Astrocyte of the hippocampus (primary cell): ENCODE measurements at regions not wholly inside any gene's neighbourhood (a gene's known extent, or its start where the extent isn't known, plus 50 kb on each side); places are given as distances from the start of the nearest gene placed in this dataset.
"Not testable (repeated sequence)": the region's sequence is repeated elsewhere in the genome, so short reads cannot be mapped to it uniquely, and the experiment has no call there.

Experiments
- DNase-seq: peaks from one replicate; pipeline ENCODE4 v3.0.0; 2011; ENCODE audit warnings: low read depth, low spot score

DNA sequence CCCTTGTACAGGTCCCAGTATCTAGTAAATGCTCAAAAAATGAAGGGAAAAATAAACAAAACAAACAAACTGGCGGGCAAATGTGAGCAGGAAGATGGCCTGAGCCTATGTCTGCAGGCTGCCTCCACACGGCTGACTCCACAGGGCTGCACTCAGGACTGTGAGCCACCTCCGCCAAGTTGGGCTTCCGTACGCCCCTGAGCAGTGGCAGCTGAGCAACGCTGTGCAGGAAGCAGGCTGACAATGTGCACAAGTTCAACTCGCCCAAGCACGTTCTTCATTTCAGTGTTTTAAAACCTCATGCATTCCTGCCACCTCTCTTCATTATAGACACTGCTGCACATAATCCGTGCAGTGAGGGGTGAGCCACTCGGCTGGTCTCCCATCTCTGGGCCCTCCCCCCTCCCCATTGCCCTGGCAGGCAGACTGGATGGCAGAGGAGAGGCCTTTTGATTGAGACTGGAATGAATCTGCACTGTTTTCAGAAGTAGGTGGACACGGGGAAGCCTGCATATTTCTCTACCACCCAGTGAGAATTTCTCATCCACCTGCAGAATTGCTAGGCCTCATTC, 915.3 kb downstream of the UQCRFS1 start:
- DNase-seq, result peak; percentile 62

DNA sequence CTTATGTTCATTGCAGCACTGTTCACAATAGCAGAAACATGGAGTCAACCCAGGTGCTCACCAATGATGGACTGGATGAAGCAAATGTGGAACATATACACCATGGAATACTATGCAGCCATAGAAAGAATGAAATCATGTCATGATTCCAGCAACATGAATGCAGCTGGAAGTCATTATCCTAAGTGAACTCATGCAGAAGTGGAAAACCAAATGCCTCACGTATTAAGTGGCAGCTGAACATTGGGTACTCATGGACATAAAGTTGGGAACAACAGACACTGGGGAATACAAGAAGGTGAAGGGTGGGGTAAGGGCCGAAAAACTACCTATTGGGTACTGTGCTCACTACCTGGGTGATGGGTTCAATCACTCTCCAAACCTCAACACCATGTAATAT, 915.9 kb downstream of the UQCRFS1 start:
- DNase-seq, result no peak

DNA sequence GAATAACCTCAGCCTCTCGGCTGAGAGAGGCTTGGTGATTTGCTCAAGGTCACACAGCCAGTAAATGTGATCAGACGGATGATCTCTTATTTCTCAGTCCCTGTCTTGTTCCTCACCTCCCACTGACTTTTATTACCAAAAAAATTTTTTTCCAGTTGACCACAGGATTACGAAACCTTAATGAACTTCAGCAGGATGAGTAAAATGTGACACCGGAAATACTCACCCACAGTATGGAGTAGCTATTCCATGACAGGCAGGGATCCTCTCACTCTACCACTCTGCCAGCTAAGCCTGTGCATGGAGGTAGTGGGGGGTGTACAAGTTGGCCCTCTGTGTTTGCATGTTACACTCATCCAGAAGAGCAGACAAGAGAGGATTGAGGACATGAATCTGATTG, 916.4 kb downstream of the UQCRFS1 start:
- no peak for DNase-seq

DNA sequence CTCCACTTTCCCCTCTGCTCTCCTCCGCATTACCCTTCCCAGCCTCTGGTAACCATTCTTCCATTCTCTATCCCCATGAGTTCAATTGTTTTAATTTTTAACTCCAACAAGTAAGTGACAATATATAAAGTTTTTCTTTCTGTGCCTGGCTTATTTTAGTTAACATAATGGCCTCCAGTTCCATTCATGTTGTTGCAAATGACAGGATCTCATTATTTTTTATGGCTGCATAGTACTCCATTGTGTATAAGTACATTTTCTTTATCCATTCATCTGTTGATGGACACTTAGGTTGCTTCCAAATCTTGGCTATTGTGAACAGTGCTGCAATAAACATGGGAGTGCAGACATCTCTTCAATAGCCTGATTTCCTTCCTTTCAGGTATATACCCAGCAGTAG, 918.0 kb downstream of the UQCRFS1 start:
- DNase-seq, result not testable (repeated sequence)

DNA sequence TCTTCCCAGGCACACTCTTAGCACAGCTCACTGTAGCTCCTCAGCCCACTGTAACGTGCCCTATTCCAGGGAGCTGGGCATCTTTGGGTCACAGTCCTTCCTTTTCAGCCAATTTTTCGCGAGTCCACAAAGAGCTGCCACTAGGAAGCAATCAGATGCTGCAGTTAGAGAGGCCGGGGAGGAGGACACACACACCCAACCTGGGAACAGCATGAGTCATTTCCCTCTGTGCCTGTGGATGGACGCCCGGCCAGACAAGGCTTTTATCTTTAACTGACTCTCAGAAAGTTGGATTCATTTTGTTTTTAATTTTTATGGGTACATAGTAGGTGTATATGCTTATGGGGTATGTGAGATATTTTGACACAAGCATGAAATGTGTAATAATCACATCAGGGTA, 918.6 kb downstream of the UQCRFS1 start:
- DNase-seq, result peak; percentile 63

DNA sequence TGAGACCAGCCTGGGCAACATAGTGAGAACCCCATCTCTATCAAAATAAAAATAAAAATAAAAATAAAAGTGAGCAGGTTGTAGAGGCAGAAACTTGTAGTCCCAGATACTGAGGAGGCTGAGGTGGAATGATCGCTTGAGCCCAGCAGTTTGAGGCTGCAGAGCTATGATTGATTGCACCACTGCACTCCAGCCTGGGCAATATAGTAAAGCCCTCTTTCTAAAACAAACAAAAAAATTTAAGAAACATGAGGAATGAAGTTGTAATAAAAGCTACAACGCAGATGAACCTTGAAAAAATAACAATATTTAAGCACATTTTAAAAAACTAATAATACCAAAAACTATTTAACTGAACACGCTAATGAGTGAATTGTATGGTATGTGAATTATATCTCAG, 919.3 kb downstream of the UQCRFS1 start:
- DNase-seq, result no peak

DNA sequence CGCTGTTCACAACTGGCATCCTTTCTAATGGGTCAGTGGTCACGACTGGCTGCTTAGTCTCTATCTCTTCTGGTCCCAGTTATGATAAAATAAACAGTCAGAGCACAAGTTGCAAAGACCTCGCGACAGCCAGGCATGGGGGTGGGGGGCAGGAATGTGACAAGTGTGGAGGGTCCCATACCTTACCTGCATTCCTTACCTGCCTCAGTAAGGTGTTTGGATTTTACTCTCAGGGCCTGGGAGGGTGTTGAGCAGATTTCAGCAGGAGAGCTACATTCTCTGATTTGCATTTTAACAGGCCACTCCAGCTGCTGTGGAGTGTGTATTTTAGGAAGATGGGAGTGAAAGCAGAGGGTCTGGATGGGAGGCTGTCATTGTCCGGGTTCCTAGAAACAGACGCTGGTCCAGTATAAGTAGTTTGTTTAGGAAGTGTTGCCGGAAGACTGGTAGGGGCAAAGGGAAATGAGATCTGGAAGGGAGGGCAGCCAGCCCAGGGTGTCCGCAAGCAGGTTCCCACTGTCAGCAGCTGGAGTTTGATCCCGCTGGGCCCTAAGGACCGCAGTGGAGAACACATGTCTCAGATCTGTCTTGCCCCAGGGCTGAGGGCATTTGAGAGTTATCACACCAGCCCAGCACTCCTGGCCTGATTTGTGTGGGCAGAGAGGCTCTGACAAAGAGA, 920.0 kb downstream of the UQCRFS1 start:
- no peak for DNase-seq

DNA sequence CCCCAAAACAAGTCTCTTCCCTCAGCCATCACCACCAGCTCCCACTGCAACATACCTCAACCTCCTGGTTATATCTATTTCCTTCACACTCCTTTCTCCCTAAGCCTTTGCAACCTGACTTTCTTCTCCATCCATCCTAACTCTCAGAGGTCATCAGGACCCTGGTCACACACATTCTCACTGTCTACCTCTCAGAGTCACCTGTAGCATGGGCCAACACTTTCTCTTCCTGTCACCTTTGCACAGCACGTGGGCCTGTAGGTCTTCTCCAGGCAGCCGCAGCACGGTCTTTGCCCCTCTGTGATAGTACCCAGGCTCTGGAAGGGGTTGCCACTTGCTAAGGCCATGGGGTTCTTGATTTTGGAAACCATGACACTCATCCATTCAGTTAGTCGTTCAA, 921.1 kb downstream of the UQCRFS1 start:
- DNase-seq, result no peak

DNA sequence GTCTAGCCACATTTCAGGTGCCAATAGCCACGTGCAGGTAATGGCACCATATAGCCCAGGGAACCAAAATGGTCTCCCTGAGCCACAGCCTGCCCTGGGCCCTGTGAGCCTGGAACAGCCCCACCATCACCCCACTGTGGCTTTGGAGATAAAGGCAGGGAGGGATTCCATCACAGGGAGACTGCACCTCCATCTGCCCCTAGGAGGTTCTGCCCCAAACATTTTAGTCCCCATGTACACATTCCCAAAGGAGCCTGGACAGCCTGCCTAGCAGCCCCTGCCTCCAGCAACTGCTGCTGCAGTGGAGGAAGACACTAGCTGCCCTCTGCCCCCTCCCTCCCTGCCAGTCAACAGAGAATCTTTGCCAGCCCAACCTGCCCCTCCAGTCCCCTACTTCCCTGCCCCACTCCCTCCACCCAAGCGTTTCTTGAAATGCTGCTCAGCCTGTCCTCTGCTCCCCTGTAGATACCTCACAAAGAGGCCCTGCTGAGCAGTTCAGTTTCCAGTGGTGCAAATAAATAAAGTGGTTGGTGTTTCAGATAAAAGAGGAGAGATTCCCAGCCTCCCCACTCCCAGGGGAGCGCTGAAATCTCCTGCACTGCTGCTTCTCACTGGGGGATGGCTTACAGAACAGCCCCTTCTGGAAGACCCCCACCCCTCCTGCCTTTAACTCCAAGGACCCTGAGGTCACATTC, 921.8 kb downstream of the UQCRFS1 start:
- no peak for DNase-seq

DNA sequence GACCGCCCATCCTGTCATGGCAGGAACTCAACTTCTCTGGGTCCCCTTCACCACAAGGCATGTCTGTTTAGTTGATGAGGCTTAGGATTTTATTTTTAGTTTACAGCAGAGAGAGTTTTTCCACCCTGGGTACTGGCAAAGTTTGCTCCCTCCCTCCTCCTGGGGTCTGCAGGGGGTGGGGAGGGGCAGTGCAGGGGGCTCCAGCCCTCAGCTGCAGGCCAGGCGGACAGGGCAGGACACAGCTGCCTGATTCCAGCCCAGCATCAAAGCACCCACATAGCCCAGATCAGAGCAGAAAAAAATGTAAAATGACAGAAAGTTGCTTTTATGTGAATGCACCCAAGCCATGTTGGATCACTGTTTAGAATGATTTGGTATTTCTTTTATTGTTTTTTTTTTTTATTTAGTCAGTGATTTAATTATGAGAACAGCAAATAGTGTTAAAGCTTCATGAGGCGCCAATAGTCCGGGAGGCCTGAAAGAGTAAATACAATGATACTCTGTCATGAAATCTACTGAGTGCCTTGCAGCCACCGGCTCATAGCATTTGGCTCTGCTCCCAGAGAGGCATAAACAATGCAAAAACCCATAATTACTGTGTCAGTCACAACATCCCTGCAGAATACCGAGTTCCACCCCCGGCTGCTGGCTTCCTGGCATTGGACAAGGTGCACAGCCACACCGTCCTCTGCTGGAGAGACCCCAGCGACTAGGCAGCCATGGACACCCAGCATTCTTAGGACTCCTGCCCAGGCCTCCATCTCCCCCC, 923.5 kb downstream of the UQCRFS1 start:
- DNase-seq, result peak; percentile 90

DNA sequence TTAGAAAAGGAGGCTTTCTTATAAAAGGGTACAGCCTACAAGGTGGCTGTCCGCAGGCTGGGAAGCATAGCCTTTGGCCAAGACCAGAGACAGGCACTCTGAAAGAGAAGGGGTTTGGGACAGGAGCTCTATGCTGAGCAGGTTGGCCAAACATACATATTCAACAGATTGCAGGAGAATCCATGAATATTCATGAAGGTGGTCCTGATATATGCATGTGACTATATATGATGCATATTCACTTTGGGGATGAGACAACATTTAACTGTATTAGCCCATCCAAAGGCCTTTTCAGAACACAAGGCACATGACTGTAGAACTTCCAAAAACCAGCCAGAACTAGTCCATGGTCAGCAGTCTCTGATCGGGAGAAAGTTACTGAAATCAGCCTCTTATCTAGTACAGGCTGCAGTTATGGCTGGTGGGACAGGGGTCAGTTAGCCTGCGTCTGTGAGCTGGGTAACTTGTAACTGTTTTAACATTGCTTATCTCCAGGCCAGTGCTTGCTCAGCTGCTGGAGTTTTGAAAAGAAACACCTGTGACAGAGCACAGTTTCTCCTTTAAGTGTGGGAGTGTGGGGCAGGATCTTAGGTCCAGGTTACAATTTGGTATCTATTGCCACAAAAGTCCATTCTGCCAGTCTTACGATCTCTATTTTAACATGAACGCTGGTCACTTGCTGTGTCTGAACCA, 924.2 kb downstream of the UQCRFS1 start:
- DNase-seq, result no peak

DNA sequence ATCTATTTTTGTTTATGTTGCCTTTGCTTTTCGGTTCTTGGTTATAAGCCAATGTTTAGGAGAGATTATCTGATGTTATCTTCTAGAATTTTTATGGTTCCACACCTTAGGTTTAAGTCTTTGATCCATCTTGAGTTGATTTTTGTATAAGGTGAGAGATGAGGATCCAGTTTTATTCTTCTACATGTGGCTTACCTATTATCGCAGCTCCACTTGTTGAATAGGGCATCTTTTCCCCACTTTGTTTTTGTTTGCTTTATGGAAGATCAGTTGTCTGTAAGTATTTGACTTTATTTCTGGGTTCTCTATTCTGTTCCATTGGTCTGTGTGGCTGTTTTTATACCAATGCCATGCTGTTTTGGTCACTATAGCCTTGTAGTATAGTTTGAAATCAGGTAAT, 927.0 kb downstream of the UQCRFS1 start:
- DNase-seq, result no peak

DNA sequence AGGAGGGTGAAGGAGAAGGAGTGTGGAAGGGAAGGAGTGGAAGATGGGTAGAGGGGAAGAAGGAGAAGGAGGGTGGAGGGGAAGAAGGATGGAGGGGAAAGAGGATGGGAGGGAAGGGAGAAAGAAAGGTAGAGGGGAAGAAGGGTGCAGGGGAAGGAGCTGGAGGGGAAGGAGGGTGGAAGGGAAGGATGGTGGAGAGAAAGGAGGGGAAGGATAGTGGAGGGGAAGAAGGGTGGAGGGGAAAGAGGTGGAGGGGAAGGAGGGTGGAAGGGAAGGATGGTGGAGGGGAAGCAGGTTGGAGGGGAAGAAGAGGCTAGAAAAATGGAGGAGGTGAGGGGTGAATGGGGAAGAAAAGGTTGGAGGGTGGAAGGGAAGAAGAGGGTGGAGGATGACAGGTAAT, 927.9 kb downstream of the UQCRFS1 start:
- DNase-seq, result no peak

DNA sequence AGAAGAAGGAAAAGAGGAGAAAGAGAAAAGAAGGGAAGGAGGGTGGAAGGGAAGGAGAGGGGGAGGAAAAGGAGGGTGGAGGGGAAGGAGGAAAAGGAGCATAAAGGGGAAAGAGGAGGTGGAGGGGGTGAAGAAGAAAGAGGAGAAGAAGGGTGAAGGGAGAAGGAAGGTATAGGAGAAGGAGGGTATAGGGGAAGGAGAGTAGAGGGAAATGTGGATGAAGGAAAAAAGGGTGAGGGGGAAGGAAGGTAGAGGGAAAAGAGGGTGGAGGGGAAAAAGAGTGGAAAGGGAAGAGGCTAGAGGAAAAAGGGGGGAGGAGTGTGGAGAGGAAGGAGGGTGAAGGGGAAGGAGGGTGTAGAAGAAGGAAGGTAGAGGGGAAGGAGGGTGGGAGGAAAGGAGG, 928.6 kb downstream of the UQCRFS1 start:
- no peak for DNase-seq

DNA sequence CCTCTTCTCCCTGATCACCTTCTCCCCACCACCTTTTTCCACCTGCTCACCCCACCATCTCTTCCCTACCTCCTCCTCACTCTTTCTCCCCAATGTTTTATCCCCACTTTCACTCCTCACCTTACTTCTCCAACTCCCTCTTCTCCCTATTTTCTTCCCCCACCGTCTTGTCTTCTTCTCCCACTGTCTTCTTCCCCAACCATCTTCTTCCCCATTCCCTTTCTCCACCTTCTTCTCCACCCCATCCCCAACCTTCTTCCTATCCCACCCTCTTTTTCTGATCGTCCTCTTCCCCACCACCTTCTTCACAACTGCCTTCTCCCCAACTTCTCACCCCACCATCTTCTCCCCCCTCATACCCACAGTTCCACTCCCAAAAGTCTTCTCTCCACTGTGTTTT, 929.4 kb downstream of the UQCRFS1 start:
- no peak for DNase-seq

DNA sequence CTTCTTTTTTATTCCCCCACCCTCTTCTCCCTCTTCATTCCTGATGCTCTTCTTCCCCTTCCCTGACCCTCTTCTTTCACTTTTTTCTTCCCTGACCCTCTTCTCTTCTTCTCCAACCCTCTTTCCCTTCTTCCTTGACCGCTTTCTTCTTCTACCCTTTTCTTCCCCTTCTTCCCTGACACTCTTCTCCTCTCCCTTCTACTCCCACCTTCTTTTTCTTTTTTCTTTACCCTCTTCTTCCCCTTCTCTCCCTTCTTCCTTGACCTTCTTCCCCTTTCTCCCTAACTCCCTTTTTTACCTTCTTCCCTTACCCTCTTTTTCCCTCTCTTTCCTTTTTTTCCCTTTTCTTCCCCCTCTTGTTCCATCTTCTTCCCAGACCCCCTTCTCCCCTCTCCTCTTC, 931.3 kb downstream of the UQCRFS1 start:
- no peak for DNase-seq

DNA sequence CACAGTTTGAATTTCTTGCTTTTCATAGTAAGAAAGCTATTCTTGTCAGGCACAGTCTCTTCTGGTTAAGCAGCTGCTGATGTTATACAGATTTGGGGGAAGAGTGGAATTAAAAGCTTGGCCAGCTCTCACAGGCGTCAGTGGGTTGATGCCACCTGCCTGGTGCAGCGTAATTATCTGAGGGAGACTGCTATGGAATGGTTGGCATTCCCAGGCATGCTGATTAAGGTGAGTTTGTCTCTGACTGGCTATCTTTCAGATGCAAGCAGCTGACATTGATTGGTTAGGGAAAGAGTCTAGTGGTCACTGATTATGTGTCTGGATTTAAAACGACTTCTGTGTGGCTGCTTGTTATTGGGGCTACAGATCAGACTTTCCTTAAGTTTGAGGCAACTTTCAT, 948.4 kb downstream of the UQCRFS1 start:
- DNase-seq, result no peak

DNA sequence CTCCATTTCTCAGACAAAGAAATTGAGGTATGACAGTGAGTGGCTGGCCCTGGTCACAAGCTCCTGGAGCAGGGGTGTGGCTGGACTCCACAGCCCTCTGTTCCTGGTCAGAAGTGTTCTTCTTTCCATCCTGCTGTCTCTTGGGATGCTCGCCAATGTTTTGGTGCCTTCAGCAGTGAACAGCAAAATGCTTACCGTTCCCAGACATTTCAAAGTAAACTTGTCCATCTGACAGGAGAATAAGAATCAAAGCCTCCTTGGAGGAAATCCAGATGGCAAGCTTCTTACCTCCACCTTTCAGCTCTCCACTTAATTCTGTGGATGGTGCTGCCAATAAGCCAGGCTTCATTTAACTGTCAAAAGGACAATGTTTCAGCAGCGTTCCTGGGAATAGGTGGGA, 954.1 kb downstream of the UQCRFS1 start:
- no peak for DNase-seq

DNA sequence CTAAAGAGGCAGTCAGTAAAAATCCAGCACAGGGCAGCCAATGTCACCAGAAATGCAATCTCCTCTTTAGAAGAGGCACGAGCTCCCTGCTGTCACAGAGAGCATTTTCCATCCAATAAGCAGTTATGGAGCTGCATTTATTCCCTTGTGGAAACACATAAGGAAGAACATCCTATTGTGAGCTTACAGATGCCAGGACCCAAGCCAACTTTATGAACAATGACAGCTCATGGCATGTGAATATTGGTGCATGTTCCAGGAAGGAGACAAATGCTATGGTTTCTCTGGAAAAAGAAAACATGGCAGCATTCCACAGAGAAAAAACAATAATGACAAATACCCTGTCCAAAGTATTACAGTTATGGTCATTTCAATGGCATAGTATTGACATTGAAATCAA, 955.6 kb downstream of the UQCRFS1 start:
- no peak for DNase-seq

DNA sequence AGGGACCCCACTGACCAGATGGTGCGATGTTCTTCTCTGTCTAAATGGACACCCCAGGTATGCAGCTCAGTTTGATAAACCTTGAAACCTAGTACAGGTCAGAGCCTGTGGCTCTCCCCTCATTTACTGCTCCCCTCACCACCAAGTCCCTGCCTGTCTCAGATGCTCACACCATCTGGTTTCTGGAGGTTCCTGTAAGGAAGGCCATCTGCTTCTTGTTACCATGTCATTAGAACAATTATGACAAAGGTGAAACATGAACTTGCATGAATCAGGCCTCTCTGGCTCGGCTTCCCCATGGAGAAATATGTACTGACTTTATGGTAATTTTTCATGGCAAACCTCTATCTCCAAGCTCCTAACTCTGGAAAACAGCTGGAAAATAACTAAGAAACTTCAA, 965.7 kb downstream of the UQCRFS1 start:
- no peak for DNase-seq

DNA sequence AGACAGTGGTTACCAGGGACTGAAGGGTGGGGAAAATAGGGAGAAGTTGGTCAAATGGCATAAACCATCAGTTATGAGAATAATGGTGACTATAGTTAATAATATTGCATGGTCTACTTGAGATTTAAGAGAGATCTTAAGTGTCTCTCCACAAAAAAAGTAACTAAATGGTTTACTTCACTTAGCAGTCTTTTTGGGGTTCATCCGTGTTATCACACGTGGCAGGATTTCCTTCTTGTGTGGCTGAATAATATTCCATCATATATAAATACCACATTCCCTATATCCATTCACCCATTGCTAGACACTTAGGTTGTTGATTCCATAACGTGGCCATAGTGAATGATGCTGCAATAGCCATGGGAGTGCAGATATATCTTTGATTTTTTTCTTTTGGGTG, 967.0 kb downstream of the UQCRFS1 start:
- no peak for DNase-seq

DNA sequence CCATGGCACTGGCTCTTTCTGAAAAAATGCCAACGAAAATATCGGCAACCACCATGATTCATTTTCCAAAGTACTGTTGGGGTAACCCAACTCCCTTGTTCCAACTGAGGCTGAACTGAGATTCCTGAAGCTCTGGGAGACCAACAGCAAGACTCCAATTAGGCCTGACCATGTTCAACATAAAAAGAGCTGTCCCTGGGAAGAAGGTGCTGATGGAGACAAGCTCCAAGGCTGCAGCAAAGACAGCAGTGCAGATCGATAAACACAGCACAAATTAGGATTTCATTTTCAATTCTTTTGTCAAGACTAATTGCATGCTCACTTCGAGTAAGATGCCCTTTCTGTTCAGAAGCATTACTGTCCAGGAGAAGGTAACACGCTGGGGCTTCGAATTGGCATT, 968.0 kb downstream of the UQCRFS1 start:
- no peak for DNase-seq
